Activated CD4-positive, alpha-beta memory T cell treated with anti-CD3 and anti-CD28 coated beads, Interleukin-2, amount 10 ng/mL, durations not matched to agents 7 days and 5 days (primary cell): ENCODE measurements at regions not wholly inside any gene's neighbourhood (a gene's known extent, or its start where the extent isn't known, plus 50 kb on each side); places are given as distances from the start of the nearest gene placed in this dataset.
"Not testable (repeated sequence)": the region's sequence is repeated elsewhere in the genome, so short reads cannot be mapped to it uniquely, and the experiment has no call there.

Experiments used
- CTCF ChIA-PET: fragments of 350-600 bp; sonication (Branson Sonifier 250); formaldehyde crosslinking; loops from one replicate; lab custom pipeline; 2021; ENCODE audit warnings: antibody characterized with exemption, inconsistent platforms; lab: Charles Lee
- POLR2A ChIA-PET: fragments of 350-600 bp; sonication (Branson Sonifier 250); formaldehyde crosslinking; loops from one replicate; lab custom pipeline; 2021; ENCODE audit warnings: antibody characterized with exemption; lab: Charles Lee
- DNase-seq: peaks from one replicate; pipeline ENCODE4 v3.0.0-alpha.2; 2020
- H3K27ac Mint-ChIP-seq: one replicate; pipeline ENCODE4 v1.8.0; 2021; ENCODE audit warnings: mild to moderate bottlenecking, mixed read lengths
- H3K27me3 Mint-ChIP-seq: one replicate; pipeline ENCODE4 v1.8.0; 2021; ENCODE audit warnings: mixed read lengths
- H3K36me3 Mint-ChIP-seq: one replicate; pipeline ENCODE4 v1.8.0; 2021; ENCODE audit warnings: low read depth, mixed read lengths
- H3K4me1 Mint-ChIP-seq: one replicate; pipeline ENCODE4 v1.8.0; 2021; ENCODE audit warnings: mixed read lengths
- H3K4me3 Mint-ChIP-seq: one replicate; pipeline ENCODE4 v1.8.0; 2021; ENCODE audit warnings: mild to moderate bottlenecking, mixed read lengths
- H3K9me3 Mint-ChIP-seq: one replicate; pipeline ENCODE4 v1.8.0; 2021; ENCODE audit warnings: mixed read lengths

DNA sequence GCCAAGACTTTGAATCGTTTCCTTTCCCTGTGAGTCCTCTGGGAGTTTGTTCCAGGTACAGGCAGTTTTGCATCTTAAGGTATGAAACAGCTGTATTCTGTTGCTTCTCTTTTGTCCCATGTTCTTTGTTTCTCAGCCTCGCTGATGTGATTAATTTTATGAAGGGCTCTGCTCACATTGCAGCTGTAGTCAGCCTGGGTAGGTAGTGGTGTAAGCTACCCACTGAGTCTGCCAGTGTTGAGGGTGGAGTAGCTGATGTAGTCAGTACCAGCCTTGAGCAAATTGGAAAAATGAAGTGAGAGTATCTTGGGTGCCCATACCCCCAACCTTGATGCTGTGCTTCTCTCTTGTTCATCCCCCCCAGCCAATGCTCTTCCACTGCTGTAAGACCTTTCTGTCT is 139.6 kb upstream of the SMIM31 start:
- Mint-ChIP-seq H3K27ac (no peak overlapping the region), H3K36me3 (no peaks in the 10 kb centered on the region), H3K27me3 (no peaks in the 10 kb centered on the region), H3K4me3 (no peak overlapping the region), H3K4me1 (no peaks in the 10 kb centered on the region), H3K9me3 (no peaks in the 10 kb centered on the region)
- no peak for DNase-seq
- ChIA-PET POLR2A (no interaction called here), CTCF (no interaction called here)

GRCh38 chr4:164614999-164615398 is 138.9 kb upstream of the SMIM31 start:
- DNase-seq: no peak
- Mint-ChIP-seq H3K36me3 (no peaks in the 10 kb centered on the region), H3K4me3 (no peak overlapping the region), H3K4me1 (no peaks in the 10 kb centered on the region), H3K27me3 (no peaks in the 10 kb centered on the region), H3K9me3 (no peaks in the 10 kb centered on the region), H3K27ac (no peak overlapping the region)
- CTCF ChIA-PET: no interaction called here
- POLR2A ChIA-PET: no interaction called here

DNA sequence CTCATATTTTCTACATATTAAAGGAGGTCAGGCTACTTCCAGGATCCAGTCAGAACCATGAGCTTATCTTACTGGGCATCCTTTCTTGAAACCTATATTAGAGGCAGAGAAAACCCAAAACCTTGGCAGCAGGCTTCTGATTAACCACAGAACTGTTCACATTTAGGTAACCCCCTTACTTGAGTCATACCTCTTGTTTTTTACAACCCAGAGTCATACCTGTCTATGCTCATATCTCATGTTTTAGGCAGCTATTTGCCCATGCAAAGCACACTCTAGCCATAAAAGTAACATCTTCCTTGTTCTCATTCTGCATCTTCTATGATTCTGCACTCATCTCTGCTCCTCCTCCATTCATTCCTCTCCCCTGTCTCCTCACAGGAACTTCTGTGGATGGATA is 138.0 kb upstream of the SMIM31 start:
- Mint-ChIP-seq H3K9me3 (no peaks in the 10 kb centered on the region), H3K36me3 (no peaks in the 10 kb centered on the region), H3K4me1 (no peaks in the 10 kb centered on the region), H3K27ac (no peak overlapping the region), H3K27me3 (no peaks in the 10 kb centered on the region), H3K4me3 (no peak overlapping the region)
- CTCF ChIA-PET: no interaction called here
- POLR2A ChIA-PET: no interaction called here
- no peak for DNase-seq

GRCh38 chr4:164616961-164617360 is 137.0 kb upstream of the SMIM31 start:
- no peaks in the 10 kb centered on the region for H3K4me1 Mint-ChIP-seq
- POLR2A ChIA-PET: no interaction called here

DNA sequence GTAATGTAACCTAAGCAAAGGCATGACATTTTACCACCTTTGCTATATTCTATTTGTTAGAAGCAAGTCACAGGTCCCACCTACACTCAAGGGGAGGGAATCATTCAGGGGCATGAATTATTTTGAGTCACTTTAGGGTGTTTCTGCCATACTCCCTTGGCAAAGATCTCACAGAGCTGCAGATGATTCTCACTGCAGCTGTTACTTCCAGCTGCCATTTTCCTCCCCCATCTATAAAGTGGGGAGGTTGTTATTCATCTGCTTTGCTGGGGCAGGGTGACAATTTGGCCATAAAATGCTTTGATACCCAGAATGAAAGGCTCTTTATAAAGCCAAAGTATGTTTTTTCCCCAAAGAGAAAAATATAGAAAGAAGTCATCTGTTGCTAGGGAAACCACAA is 136.5 kb upstream of the SMIM31 start:
- peaks cover 2% of the 10 kb centered on the region for H3K9me3 Mint-ChIP-seq
- POLR2A ChIA-PET: no interaction called here
- CTCF ChIA-PET: no interaction called here
- no peaks in the 10 kb centered on the region for H3K4me1 Mint-ChIP-seq
- no peaks in the 10 kb centered on the region for H3K36me3 Mint-ChIP-seq
- no peaks in the 10 kb centered on the region for H3K27me3 Mint-ChIP-seq
- DNase-seq: no peak
- H3K4me3 Mint-ChIP-seq: no peak overlapping the region
- no peak overlapping the region for H3K27ac Mint-ChIP-seq

More at GRCh38 chr4:164616961-164617360, 137.0 kb upstream of the SMIM31 start:
- no peaks in the 10 kb centered on the region for H3K9me3 Mint-ChIP-seq
- no peak overlapping the region for H3K4me3 Mint-ChIP-seq
- CTCF ChIA-PET: no interaction called here
- H3K27me3 Mint-ChIP-seq: no peaks in the 10 kb centered on the region
- no peak for DNase-seq
- H3K36me3 Mint-ChIP-seq: no peaks in the 10 kb centered on the region
- H3K27ac Mint-ChIP-seq: no peak overlapping the region

- ChIA-PET CTCF (no interaction called here), POLR2A (no interaction called here)
- H3K36me3 Mint-ChIP-seq: no peaks in the 10 kb centered on the region
- no peaks in the 10 kb centered on the region for H3K4me1 Mint-ChIP-seq
- no peak for DNase-seq
- no peaks in the 10 kb centered on the region for H3K27me3 Mint-ChIP-seq
- H3K27ac Mint-ChIP-seq: no peak overlapping the region
- H3K9me3 Mint-ChIP-seq: peaks cover 2% of the 10 kb centered on the region
- no peak overlapping the region for H3K4me3 Mint-ChIP-seq
These were observed 136.0 kb upstream of the SMIM31 start for GRCh38 chr4:164617911-164618310.

DNA sequence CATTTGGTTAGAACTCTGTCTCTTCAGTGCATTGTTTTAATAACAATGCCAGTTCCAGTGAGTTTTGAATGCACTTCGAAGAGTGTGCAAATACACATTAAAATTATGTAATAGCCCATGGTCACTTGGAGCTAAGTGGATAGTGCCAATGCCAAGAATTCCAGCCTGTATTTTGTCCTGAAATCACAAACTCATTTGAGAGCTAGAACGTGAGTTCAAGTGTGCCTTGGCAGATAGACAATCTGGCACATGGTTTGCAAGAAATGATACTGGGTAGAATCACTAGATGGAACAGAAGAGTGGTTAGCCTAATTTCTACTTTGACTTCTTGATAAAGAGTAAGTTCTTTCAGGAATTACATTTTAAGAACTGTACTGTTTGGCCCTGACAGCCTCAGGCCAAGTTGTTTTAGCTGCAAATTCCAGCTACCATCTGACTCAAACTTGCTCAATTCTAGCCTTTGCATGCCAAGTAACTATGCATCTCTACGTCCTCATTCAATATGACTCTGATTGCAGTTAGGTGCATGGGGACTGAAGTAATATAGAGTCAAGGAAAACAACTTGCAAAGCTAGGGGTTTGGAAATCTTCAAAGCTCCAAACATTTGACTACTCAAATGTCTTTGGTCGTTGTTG is 131.9 kb upstream of the SMIM31 start:
- POLR2A ChIA-PET: no interaction called here
- DNase-seq: no peak
- Mint-ChIP-seq H3K9me3 (peaks cover 7% of the 10 kb centered on the region), H3K27ac (no peak overlapping the region), H3K36me3 (no peaks in the 10 kb centered on the region), H3K4me1 (no peaks in the 10 kb centered on the region), H3K4me3 (no peak overlapping the region), H3K27me3 (no peaks in the 10 kb centered on the region)
- CTCF ChIA-PET: no interaction called here

DNA sequence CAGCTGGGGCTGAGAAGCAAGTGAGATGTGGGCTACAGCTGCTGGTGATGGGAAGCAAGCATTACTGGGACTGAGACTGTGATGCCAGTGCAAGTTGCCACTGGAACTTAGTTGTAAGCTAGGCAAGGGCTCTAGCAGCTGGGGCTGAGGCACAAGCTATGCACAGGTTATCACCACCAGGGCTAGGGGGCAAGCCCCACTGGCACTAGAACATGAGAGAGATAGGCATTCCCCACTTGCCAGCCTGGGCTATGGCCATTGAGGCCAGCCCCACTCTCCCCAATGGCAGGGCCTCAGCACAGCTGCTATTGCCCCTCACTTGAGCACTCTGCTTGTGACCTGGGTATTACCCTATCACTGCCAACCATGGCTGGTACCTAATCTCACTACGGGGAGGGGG is 130.8 kb upstream of the SMIM31 start:
- Mint-ChIP-seq H3K27me3 (no peaks in the 10 kb centered on the region), H3K4me3 (no peak overlapping the region), H3K36me3 (no peaks in the 10 kb centered on the region), H3K27ac (no peak overlapping the region), H3K9me3 (peaks cover 7% of the 10 kb centered on the region), H3K4me1 (no peaks in the 10 kb centered on the region)
- ChIA-PET POLR2A (no interaction called here), CTCF (no interaction called here)
- no peak for DNase-seq

GRCh38 chr4:164639001-164639400 is 114.9 kb upstream of the SMIM31 start:
- Mint-ChIP-seq H3K4me3 (no peak overlapping the region), H3K36me3 (no peaks in the 10 kb centered on the region), H3K27me3 (no peaks in the 10 kb centered on the region), H3K4me1 (no peaks in the 10 kb centered on the region), H3K27ac (no peak overlapping the region), H3K9me3 (no peaks in the 10 kb centered on the region)
- POLR2A ChIA-PET: no interaction called here
- DNase-seq: no peak
- CTCF ChIA-PET: interaction anchor here (0.5 kb wide), 1 partner anchor 266 kb away, joined by 3 read pairs; no protein-coding TSS in a partner anchor

DNA sequence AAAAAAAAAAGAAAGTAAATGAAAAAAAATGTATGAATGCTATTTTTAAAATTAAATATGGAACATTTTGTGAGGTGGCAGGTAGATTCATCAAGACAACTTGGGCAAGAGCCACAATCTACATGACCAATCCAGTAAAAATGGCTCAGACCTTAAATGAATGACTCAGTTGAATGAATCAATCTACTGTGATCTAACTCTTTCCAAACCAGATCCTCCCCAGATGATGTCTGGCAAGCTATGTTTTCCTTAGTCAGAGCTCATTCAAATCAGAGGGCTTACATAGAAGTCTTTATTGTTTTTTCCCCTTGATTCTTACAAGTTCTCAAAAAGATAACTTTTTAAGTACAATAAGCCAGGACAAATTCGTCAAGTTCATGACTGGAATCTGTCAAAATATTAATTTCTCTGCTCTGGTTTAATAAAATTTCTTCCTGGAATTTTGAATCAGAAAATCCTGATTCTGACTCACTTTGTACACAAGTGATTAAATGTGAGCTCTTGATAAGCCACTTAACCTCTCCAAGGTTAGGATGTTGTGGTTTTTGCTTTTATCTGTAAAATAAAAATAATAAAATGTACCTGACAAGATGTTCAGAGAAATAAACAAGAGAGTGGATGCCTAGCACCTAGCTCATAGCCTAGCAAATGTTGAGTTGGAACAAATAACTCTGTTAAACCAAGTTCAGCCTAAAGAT is 105.6 kb upstream of the SMIM31 start:
- Mint-ChIP-seq H3K36me3 (no peaks in the 10 kb centered on the region), H3K4me1 (no peaks in the 10 kb centered on the region), H3K27ac (no peak overlapping the region), H3K9me3 (no peaks in the 10 kb centered on the region), H3K27me3 (no peaks in the 10 kb centered on the region), H3K4me3 (no peak overlapping the region)
- POLR2A ChIA-PET: no interaction called here
- CTCF ChIA-PET: no interaction called here
- DNase-seq: no peak

GRCh38 chr4:164648849-164649212 is 105.1 kb upstream of the SMIM31 start:
- H3K4me3 Mint-ChIP-seq: no peak overlapping the region
- no peak for DNase-seq
- POLR2A ChIA-PET: no interaction called here
- H3K4me1 Mint-ChIP-seq: no peaks in the 10 kb centered on the region
- no peaks in the 10 kb centered on the region for H3K9me3 Mint-ChIP-seq
- H3K27me3 Mint-ChIP-seq: no peaks in the 10 kb centered on the region
- H3K27ac Mint-ChIP-seq: no peak overlapping the region
- H3K36me3 Mint-ChIP-seq: no peaks in the 10 kb centered on the region
- CTCF ChIA-PET: no interaction called here

DNA sequence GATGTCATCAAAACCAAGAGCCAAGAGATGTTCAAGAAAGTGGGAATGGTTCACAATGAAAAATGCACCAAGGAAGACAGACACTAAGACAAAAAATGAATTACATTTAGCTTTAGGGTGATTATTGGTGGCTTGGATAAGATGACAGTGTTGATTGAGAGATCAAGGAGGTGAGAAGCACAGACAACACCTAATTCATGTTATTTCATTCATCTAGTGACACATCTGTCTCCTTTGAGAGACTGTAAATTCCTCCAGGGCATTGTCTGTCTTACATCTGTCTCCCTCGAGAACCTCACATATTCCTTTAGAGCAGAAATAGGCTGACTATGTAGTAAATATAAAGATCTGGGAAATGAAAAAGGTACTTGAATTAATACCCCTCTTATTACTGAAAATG is 94.2 kb upstream of the SMIM31 start:
- no peak for DNase-seq
- no peaks in the 10 kb centered on the region for H3K36me3 Mint-ChIP-seq
- no peak overlapping the region for H3K4me3 Mint-ChIP-seq
- H3K4me1 Mint-ChIP-seq: no peaks in the 10 kb centered on the region
- peaks cover 5% of the 10 kb centered on the region for H3K9me3 Mint-ChIP-seq
- ChIA-PET CTCF (no interaction called here), POLR2A (no interaction called here)
- no peaks in the 10 kb centered on the region for H3K27me3 Mint-ChIP-seq
- no peak overlapping the region for H3K27ac Mint-ChIP-seq

DNA sequence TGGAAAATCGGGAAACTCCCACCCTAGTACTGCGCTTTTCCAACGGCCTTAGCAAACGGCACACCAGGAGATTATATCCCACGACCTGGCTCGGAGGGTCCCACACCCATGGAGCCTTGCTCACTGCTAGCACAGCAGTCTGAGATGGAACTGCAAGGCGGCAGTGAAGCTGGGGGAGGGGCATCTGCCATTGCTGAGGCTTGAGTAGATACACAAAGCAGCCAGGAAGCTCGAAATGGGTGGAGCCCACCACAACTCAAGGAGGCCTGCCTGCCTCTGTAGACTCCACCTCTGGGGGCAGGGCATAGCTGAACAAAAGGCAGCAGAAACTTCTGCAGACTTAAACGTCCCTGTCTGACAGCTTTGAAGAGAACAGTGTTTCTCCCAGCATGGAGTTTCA is 77.8 kb upstream of the SMIM31 start:
- CTCF ChIA-PET, H3K27me3 Mint-ChIP-seq, H3K9me3 Mint-ChIP-seq, H3K4me1 Mint-ChIP-seq, POLR2A ChIA-PET, H3K4me3 Mint-ChIP-seq, H3K36me3 Mint-ChIP-seq, H3K27ac Mint-ChIP-seq, DNase-seq: not testable (repeated sequence)

GRCh38 chr4:164683040-164683439 is 70.9 kb upstream of the SMIM31 start:
- H3K27me3 Mint-ChIP-seq: no peaks in the 10 kb centered on the region
- no peak overlapping the region for H3K4me3 Mint-ChIP-seq
- no peaks in the 10 kb centered on the region for H3K36me3 Mint-ChIP-seq
- H3K27ac Mint-ChIP-seq: no peak overlapping the region
- CTCF ChIA-PET: no interaction called here
- H3K9me3 Mint-ChIP-seq: no peaks in the 10 kb centered on the region
- POLR2A ChIA-PET: no interaction called here
- no peaks in the 10 kb centered on the region for H3K4me1 Mint-ChIP-seq
- DNase-seq: no peak
